Neural progenitor cell (in vitro differentiated cells): ENCODE measurements at regions not wholly inside any gene's neighbourhood (a gene's known extent, or its start where the extent isn't known, plus 50 kb on each side); places are given as distances from the start of the nearest gene placed in this dataset.

Experiments
- EZH2 ChIP-seq: fragments of 200-600 bp; sonication (generic); IDR thresholded peaks from 2 replicates; pipeline ENCODE4 v1.6.1; 2017; ENCODE audit warnings: antibody characterized with exemption, mild to moderate bottlenecking, moderate library complexity
- EZH2phosphoT487 ChIP-seq: fragments of 200-600 bp; sonication (generic); IDR thresholded peaks from 2 replicates; pipeline ENCODE4 v1.6.1; 2017; ENCODE audit warnings: antibody characterized with exemption
- TF ChIP-seq, protein P1 (sequence below): fragments of 200-600 bp; sonication (generic); IDR thresholded peaks from 2 replicates; pipeline ENCODE4 v1.5.1; 2017; ENCODE audit warnings: antibody characterized with exemption, mild to moderate bottlenecking

- TF ChIP-seq, protein P1, sequence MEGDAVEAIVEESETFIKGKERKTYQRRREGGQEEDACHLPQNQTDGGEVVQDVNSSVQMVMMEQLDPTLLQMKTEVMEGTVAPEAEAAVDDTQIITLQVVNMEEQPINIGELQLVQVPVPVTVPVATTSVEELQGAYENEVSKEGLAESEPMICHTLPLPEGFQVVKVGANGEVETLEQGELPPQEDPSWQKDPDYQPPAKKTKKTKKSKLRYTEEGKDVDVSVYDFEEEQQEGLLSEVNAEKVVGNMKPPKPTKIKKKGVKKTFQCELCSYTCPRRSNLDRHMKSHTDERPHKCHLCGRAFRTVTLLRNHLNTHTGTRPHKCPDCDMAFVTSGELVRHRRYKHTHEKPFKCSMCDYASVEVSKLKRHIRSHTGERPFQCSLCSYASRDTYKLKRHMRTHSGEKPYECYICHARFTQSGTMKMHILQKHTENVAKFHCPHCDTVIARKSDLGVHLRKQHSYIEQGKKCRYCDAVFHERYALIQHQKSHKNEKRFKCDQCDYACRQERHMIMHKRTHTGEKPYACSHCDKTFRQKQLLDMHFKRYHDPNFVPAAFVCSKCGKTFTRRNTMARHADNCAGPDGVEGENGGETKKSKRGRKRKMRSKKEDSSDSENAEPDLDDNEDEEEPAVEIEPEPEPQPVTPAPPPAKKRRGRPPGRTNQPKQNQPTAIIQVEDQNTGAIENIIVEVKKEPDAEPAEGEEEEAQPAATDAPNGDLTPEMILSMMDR = no peak
- TF ChIP-seq EZH2 (no peak), EZH2phosphoT487 (no peak)
These were observed 119.6 kb downstream of the SEC61B start for GRCh38 chr9:99341686-99342085.
